Activated CD4-positive, alpha-beta T cell treated with anti-CD3 and anti-CD28 coated beads, Interleukin-2, amount 50 U/mL, for 16 hours (primary cell): ENCODE measurements at regions not wholly inside any gene's neighbourhood (a gene's known extent, or its start where the extent isn't known, plus 50 kb on each side); places are given as distances from the start of the nearest gene placed in this dataset.
"Not testable (repeated sequence)": the region's sequence is repeated elsewhere in the genome, so short reads cannot be mapped to it uniquely, and the experiment has no call there.

Source experiments
- DNase-seq: peaks from one replicate; pipeline ENCODE4 v3.0.0-alpha.2; 2020

- no peak for DNase-seq
Measured at GRCh38 chr4:59630922-59631321, 1569.2 kb upstream of the ADGRL3 start.

DNA sequence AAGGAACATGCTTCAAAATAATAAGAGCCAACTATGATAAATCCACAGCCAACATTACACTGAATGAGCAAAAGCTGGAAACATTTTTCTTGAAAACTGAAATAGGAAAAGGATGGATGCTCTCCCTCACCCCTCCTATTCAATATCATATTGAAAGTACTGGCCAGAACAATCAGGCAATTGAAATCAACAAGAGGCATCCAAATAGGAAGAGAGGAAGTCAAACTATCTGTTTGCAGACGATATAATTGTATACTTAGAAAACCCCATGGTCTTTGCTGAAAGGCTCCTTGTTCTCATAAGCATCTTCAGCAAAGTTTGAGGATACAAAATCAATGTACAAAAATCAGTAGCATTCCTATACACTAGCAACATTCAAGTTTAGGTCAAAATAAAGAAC, 1562.5 kb upstream of the ADGRL3 start:
- DNase-seq, result no peak

GRCh38 chr4:59643682-59644081, 1556.4 kb upstream of the ADGRL3 start:
- DNase-seq, result no peak

DNA sequence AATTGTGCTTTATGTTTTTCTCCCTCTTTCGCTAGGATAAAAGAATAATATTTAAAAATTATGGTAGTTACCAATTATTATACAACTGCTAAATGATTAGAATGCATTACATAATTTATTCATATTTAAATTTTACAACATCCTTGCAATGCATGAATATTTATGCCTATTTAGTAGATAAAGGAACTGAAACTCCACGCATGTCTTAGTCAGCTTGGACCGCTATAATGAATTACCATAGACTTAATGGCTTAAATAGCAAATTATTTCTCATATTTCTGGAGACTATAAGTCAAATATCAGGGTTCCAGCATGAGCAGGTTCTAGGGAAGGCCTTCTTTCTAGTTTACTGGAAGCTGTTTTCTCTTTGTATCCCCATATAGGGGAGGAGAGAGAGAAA, 1555.4 kb upstream of the ADGRL3 start:
- DNase-seq, result no peak

- no peak for DNase-seq
Measured at GRCh38 chr4:59646082-59646481, 1554.0 kb upstream of the ADGRL3 start.

DNA sequence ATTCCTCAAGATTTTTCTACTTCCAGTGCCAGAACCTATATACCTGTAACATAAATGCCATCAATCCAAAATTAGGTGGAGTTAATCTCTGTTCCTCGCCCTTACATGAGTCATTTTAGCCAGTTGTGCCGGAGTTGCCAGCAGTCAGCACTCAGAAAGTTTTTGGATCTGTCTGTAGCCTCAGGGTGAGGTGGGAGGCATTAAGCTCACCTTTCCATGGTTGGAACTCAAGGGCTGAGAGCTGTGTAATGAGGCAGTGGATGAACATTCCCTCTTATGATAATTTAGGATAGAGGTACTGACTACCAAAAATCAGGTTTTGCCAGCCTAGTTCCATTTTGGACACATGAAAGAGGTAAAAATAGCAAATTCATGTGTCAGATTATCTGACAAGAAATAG, 1553.1 kb upstream of the ADGRL3 start:
- DNase-seq, result no peak

DNA sequence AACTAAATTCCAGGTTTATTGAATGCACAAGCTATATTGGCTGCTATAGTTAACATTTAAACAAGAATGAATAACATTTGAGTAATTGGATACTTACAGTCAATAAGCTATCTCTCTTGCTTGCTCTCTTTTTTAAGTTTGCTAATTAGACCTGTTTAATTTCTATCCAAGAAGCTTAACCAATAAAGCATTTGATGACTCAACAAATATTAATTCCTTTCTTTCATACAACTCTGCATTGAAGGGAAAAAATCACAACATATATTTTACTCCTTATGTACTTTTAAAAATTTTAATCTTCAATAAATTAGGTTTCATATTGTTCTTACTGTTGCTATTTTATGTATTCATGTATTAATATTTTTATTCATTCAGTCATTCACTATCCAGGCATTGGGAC, 1552.6 kb upstream of the ADGRL3 start:
- no peak for DNase-seq

DNA sequence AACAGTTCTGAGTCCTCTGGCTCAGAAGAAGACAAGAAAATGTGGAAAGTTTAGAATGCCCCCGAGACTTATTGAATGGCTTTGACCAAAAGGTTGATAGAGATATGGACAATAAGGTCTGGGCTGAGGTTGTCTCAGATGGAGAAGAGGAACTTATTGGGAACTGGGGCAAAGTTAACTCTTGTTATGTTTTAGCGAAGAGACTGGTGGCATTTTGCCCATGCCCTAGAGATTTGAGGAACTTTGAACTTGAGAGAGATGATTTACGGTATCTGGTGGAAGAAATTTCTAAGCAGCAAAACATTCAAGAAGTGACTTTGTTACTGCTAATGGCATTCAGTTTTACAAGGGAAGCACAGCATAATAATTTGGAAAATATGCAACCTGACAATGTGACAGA, 1549.3 kb upstream of the ADGRL3 start:
- DNase-seq, result no peak

DNA sequence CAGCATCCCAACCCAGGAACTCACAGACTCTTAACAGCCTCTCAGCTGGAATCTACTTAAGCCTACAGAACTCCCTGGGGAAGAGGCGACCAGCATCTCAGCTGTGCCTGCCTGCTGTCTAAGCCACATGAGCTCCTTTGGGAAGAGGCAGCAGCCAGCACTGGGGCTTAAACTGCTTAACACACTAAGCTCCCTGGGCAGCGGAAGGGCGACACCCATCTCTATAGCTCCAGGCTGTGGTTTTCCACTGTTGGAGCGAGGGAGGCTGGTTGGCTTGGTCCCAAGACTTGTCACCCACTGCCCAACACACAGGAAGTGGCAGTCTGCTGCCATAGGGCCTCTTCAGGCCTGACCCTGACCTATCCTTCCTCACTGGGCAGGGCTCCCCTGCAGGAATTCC, 1544.1 kb upstream of the ADGRL3 start:
- DNase-seq, result no peak

DNA sequence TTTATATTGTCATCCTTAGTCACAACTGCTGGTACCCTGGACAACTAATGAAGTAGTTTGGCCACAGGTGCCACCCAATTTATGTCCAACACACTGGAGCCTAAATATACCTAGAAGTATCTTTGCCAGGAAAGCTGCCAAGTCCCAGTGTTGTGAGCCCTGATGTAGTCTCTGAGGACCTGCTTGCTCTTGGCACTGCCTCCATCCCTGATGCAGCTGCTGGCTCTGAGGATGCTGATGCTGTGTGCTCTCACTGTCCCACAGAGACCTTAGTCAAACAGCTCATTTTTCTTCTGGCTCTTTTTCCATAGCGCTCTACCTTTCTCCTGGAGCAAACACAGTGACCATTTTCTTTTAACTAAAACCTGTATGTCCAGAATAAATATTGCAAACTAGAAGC, 1535.4 kb upstream of the ADGRL3 start:
- DNase-seq, result no peak

GRCh38 chr4:59666645-59667044, 1533.5 kb upstream of the ADGRL3 start:
- DNase-seq, result no peak

GRCh38 chr4:59671037-59671436, 1529.1 kb upstream of the ADGRL3 start:
- DNase-seq, result no peak

GRCh38 chr4:59676389-59676788, 1523.7 kb upstream of the ADGRL3 start:
- DNase-seq, result no peak

DNA sequence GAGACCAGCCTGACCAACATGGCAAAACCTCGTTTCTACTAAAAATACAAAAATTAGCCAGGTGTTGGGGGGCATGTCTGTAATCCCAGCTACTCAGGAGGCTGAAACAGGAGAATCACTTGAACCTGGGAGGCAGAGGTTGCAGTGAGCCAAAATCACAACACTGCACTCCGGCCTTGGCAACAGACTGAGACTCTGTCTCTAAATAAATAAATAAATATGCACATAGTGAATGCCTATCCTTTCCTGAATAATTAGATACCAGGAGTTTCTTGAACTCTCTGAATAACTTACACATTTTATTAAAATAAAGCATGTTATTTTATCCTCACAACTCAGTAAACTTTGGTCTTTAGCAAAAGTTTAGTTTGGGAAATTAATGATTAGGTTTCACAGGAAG, 1523.1 kb upstream of the ADGRL3 start:
- DNase-seq, result not testable (repeated sequence)

- DNase-seq, result no peak
Measured at GRCh38 chr4:59685626-59686025, 1514.5 kb upstream of the ADGRL3 start.

DNA sequence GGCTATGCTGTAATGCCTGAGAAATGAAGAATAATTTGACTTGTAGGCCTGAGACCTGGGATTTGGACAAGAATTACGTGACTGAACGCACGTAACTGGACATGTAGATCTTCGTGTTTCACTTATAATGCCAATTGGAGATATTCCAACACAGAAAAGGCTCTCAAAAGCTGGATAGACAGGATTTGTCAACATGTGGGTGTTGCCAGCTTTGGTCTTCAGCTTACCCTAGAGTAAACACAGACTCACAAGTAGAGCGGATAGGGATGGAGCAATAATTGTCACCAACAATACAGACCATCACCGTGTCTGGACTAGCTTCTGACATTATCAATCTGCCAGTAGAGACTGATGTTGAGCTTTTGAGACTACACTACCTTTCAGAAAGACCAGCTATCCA, 1511.0 kb upstream of the ADGRL3 start:
- no peak for DNase-seq

DNA sequence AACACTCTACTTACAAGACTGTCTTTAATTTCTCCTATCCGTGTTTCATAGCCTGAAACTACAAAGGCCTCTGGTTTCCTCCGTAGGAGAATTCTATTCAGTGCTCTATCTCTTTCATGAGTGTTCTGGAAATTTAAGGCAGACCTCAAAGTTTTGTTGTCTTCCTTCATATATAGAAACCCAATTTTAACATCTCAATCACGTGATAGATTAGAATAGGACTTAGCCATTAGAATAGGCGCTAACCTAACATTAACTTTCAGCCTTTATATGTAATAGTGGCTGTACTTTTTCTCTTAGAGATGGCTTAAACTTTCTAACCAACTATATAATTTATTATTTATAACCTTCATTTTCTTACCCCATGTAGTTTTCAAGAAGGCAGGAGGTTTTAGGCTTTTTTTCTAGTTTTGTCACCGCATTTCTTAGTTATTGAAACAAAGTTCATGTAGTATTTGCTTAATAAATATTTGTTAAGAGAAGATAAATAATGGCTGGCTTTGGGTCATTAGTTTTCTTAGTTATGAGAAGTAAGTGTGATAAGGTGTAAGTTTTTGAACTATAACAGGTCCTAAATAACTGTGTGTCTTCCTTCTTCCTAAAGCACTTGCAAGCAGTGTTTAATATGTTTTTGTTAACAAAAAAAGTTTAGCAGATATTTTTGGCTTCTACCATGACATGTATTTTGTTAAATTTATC, 1504.6 kb upstream of the ADGRL3 start:
- DNase-seq, result no peak

- no peak for DNase-seq
Measured at GRCh38 chr4:59698041-59698440, 1502.1 kb upstream of the ADGRL3 start.

- DNase-seq, result no peak
Measured at GRCh38 chr4:59700651-59701050, 1499.5 kb upstream of the ADGRL3 start.

- DNase-seq, result no peak
Measured at GRCh38 chr4:59704616-59705015, 1495.5 kb upstream of the ADGRL3 start.

DNA sequence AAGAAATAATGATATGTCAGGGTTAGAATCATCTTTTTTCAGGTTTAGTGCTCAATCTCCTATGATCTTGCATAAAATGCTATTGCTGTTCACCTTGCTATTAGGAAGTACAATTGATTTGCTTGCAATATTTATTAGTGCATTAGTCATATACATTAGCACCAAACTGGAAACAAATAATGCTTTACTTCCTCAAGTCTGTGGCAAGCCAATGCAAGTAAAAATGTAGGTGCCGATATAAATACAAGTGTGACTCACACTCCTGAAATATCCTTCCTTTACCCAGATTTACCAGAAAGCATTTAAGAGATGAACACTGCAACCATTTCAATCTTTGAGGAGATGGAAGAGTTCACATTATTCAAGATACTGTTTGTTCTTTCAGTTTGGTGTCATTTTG, 1487.7 kb upstream of the ADGRL3 start:
- DNase-seq, result no peak

GRCh38 chr4:59724286-59724685, 1475.8 kb upstream of the ADGRL3 start:
- not testable (repeated sequence) for DNase-seq

- no peak for DNase-seq
Measured at GRCh38 chr4:59727745-59728144, 1472.4 kb upstream of the ADGRL3 start.

- DNase-seq, result no peak
Measured at GRCh38 chr4:59728496-59728895, 1471.6 kb upstream of the ADGRL3 start.

- DNase-seq, result no peak
Measured at GRCh38 chr4:59729321-59729720, 1470.8 kb upstream of the ADGRL3 start.

DNA sequence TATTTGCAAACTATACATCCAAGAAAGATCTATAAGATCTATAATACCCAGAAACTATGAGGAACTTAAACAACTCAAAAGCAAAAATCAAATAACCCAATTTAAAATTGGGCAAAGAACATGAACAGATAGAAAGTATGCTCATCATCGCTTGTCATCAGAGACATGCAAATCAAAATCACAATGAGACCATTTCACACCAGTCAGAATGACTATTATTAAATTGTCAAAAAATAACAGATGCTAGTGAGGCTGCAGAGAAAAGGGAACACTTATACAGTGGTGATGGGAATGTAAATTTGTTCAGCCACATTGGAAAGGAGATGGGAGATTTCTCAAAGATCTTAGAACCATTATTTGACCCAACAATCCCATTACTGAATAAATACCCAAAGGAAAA, 1451.7 kb upstream of the ADGRL3 start:
- DNase-seq, result no peak
